ENCODE measurements at regions not wholly inside any gene's neighbourhood (a gene's known extent, or its start where the extent isn't known, plus 50 kb on each side); places are given as distances from the start of the nearest gene placed in this dataset.

DNA sequence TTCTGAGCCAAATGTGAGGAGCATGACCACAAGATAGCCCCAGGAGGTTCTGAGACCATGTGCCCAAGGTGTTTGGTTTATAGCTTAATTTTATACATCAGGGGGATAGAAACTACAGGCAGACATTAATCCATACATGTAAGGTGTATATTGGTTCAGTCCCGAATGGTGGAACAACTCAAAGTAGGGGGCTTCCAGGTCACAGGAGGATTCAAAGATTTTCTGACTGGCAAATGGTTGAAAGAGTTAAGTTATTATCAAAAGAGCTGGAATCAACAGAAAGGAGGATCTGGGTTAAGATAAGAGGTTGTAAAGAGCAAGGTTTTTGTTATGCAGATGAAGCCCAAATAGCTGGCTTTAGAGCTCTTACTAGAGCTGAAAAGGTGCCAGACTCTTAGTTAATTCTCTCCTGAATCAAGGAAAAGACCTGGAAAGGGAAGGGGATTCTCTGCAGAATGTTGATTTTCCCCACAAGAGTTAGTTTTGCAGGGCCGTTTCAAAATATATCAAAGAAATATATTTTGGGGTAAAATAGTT, 640.0 kb downstream of the IPMK start:
- H3K27ac Mint-ChIP-seq (ENCODE audit: unreplicated experiment) = no peak overlapping the region
- H3K4me1 Mint-ChIP-seq (ENCODE audit: unreplicated experiment) = no peaks in the 10 kb centered on the region
- H3K4me3 Mint-ChIP-seq (ENCODE audit: unreplicated experiment) = no peak overlapping the region
- no peak for DNase-seq (ENCODE audit: extremely low spot score, unreplicated experiment)
- peaks cover 19% of the 10 kb centered on the region for H3K27me3 Mint-ChIP-seq (ENCODE audit: unreplicated experiment)
- no peaks in the 10 kb centered on the region for H3K36me3 Mint-ChIP-seq (ENCODE audit: unreplicated experiment)
- H3K9me3 Mint-ChIP-seq (ENCODE audit: unreplicated experiment) = no peaks in the 10 kb centered on the region
- TF ChIP-seq, protein P1, sequence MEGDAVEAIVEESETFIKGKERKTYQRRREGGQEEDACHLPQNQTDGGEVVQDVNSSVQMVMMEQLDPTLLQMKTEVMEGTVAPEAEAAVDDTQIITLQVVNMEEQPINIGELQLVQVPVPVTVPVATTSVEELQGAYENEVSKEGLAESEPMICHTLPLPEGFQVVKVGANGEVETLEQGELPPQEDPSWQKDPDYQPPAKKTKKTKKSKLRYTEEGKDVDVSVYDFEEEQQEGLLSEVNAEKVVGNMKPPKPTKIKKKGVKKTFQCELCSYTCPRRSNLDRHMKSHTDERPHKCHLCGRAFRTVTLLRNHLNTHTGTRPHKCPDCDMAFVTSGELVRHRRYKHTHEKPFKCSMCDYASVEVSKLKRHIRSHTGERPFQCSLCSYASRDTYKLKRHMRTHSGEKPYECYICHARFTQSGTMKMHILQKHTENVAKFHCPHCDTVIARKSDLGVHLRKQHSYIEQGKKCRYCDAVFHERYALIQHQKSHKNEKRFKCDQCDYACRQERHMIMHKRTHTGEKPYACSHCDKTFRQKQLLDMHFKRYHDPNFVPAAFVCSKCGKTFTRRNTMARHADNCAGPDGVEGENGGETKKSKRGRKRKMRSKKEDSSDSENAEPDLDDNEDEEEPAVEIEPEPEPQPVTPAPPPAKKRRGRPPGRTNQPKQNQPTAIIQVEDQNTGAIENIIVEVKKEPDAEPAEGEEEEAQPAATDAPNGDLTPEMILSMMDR (IDR thresholded peaks at IDR 0.05) = no peak

DNA sequence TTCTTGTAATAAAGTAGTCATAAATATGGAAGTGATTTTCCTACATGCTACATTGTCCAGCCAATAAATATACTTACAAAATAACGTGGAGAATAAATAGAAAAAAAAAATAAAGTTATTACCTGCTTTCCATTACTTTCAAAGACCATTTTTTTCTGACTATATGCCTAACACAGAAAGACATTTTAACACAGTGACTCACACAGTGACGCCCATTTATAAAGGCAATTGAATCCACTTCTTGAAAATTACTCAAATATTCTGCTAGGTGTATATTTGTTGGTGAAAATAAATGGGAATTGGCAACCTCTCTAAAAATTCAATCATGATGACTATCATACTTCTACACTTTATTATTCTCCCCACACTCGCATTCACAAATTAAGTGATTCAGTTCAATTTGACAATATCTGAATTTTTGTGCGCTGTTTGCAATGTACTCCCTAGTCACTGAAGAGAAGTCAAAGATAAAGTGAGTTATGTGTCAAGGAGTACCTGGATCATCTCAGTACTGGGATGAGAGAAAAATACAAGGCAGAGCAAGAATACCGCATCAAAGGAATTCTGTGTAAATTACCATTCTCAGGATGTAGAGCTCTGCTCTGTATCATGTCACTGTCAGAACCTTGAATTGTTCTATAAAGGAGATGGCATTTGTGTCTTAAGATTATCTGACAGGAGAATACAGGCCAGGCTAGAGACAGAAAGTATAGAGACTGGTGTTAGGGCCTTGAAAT, 642.7 kb downstream of the IPMK start:
- Mint-ChIP-seq H3K9me3 (ENCODE audit: unreplicated experiment) (no peaks in the 10 kb centered on the region), H3K27me3 (ENCODE audit: unreplicated experiment) (peaks cover 19% of the 10 kb centered on the region), H3K36me3 (ENCODE audit: unreplicated experiment) (no peaks in the 10 kb centered on the region), H3K27ac (ENCODE audit: unreplicated experiment) (no peak overlapping the region), H3K4me3 (ENCODE audit: unreplicated experiment) (no peak overlapping the region), H3K4me1 (ENCODE audit: unreplicated experiment) (no peaks in the 10 kb centered on the region)
- TF ChIP-seq, protein P1 (IDR thresholded peaks at IDR 0.05) = no peak
- no peak for DNase-seq (ENCODE audit: extremely low spot score, unreplicated experiment)

DNA sequence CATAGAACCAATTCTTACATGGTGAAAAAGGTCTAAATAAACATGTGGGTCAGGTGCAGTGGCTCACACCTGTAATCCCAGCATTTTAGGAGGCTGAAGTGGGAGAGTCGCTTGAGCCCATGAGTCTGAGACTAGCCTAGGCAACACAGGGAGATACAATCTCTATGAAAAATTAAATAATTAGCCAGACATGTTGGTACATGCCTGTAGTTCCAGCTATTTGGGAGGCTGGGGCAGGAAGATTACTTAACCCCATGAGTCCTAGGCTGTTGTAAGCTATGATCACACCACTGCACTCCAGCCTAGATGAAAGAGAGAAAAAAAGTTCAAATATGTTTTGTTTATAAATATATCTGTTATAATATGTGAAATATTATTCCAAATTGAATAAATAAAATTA, 643.6 kb downstream of the IPMK start:
- no peak overlapping the region for H3K27ac Mint-ChIP-seq (ENCODE audit: unreplicated experiment)
- DNase-seq (ENCODE audit: extremely low spot score, unreplicated experiment) = no peak
- H3K36me3 Mint-ChIP-seq (ENCODE audit: unreplicated experiment) = no peaks in the 10 kb centered on the region
- TF ChIP-seq, protein P1 (IDR thresholded peaks at IDR 0.05) = no peak
- H3K4me3 Mint-ChIP-seq (ENCODE audit: unreplicated experiment) = no peak overlapping the region
- H3K27me3 Mint-ChIP-seq (ENCODE audit: unreplicated experiment) = peaks cover 26% of the 10 kb centered on the region
- H3K4me1 Mint-ChIP-seq (ENCODE audit: unreplicated experiment) = no peaks in the 10 kb centered on the region
- H3K9me3 Mint-ChIP-seq (ENCODE audit: unreplicated experiment) = no peaks in the 10 kb centered on the region

DNA sequence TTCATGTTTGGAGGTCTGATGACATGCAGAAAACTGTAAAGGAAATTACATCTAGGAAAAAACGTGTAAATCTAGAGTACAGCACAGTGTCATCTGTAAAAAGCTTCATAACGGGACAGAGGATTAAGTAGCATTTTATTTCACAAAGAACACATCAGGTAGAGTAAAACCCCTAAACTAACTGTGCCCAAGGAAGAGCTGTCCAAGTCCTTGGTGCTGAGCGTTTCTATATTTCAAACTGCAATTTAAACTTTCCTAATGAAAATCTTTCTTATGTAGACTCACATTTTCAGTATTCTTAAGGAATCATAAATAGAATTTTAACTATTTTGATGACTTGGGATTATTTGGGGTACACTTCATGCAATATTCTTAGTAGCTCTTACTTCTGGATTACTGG, 646.2 kb downstream of the IPMK start:
- TF ChIP-seq, protein P1 (IDR thresholded peaks at IDR 0.05) = no peak

DNA sequence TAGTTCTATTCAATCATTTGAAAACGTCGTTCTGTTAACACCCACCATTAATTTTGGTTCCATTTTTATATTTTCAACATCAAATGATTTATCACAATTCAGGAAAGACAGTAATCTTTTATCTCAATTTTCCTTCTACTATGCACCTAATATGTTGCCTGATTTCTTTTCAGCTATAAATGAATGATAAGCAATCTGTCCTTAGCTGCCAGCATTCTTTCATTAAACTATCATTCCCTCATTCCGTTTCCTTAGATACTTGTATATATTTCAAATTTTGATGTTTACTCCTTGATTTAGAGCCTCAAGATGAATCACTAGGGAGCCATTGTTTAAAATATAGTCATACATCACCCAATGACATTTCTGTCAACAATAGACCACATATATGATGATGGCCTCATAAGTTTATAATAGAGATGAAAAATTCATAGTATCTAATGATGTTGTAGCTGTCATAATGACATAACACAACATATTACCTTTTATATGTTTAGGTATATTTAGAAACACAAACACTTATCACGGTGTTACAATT, 661.7 kb downstream of the IPMK start:
- TF ChIP-seq, protein P1 (IDR thresholded peaks at IDR 0.05) = no peak
- Mint-ChIP-seq H3K36me3 (ENCODE audit: unreplicated experiment) (no peaks in the 10 kb centered on the region), H3K9me3 (ENCODE audit: unreplicated experiment) (no peaks in the 10 kb centered on the region), H3K27ac (ENCODE audit: unreplicated experiment) (no peak overlapping the region), H3K4me1 (ENCODE audit: unreplicated experiment) (no peaks in the 10 kb centered on the region), H3K4me3 (ENCODE audit: unreplicated experiment) (no peak overlapping the region), H3K27me3 (ENCODE audit: unreplicated experiment) (peaks cover 36% of the 10 kb centered on the region)
- DNase-seq (ENCODE audit: extremely low spot score, unreplicated experiment) = no peak

More for the DNA sequence above, 646.2 kb downstream of the IPMK start:
- DNase-seq (ENCODE audit: extremely low spot score, unreplicated experiment) = no peak
- Mint-ChIP-seq H3K4me1 (ENCODE audit: unreplicated experiment) (no peaks in the 10 kb centered on the region), H3K36me3 (ENCODE audit: unreplicated experiment) (no peaks in the 10 kb centered on the region), H3K4me3 (ENCODE audit: unreplicated experiment) (no peak overlapping the region), H3K27me3 (ENCODE audit: unreplicated experiment) (peaks cover 39% of the 10 kb centered on the region), H3K27ac (ENCODE audit: unreplicated experiment) (no peak overlapping the region), H3K9me3 (ENCODE audit: unreplicated experiment) (no peaks in the 10 kb centered on the region)

All from osteocyte (in vitro differentiated cells).